NOMO-1 (cell line): ENCODE measurements at regions not wholly inside any gene's neighbourhood (a gene's known extent, or its start where the extent isn't known, plus 50 kb on each side); places are given as distances from the start of the nearest gene placed in this dataset.
"Not testable (repeated sequence)": the region's sequence is repeated elsewhere in the genome, so short reads cannot be mapped to it uniquely, and the experiment has no call there.

ENCODE experiments used
- DNase-seq, 2 experiments: peaks; one replicate each; lab custom pipeline; 2025; ENCODE audit not compliant: unreplicated experiment in 2 of 2; lab: John Stamatoyannopoulos, UW

DNA sequence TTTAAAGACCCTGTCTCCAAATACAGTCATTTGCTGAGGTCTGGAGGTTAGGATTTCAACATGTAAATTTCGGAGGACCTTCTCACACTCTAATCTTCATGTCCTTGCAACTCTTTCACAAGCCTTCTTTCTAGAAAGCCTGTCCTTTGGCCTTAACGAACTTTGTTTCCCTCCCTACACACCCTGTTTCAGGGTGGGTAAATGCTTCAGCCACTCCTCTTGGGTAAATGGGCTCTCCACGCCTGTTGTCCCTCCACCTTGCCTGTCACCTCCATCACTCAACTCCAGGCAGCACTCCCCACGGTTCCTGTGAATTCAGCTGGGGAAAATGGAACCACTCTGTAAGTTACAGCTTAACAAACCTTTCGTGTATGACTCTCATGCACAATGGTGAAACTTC, 84.0 kb upstream of the COG2 start:
- no peak for DNase-seq

DNA sequence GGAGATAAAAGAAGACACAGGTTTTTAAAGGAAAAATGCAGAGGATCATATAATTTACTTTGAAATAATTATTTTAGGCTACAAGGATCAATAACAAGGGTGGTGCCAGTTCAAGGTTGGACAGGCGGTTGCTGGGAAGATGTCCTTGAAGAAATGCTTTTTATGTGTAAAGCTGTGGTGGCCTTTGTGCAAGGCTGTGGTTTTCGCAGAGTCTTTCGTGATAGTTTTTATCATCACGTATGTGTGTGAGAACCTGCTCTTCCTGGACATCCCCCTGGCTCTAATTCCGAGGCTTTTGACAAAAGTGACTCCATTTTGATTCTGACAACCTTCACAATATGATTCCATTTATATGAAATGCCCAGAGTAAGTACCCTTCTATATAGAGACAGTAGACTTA, 85.8 kb upstream of the COG2 start:
- DNase-seq = no peak

- no peak for DNase-seq
Observed at GRCh38 chr1:230555814-230556213, 86.5 kb upstream of the COG2 start.

DNA sequence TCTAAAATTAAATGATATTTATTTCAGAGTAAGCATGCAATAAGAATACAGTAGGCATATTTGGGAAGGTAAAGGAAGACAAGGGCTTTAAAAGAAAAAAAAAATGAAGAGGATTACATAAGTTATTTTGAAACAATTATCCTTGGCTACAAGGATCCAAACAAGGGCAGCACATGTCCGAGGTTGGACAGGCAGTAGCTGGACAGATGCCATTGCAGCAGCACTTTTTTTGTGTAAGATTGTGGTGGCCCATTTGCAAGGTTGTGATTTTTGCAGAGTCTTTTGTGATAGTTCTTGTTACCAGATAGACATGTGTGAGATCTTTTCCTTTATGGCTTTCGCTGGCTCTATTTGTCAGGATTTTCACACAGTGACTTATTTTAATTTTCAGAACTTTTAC, 89.4 kb upstream of the COG2 start:
- no peak for DNase-seq

DNA sequence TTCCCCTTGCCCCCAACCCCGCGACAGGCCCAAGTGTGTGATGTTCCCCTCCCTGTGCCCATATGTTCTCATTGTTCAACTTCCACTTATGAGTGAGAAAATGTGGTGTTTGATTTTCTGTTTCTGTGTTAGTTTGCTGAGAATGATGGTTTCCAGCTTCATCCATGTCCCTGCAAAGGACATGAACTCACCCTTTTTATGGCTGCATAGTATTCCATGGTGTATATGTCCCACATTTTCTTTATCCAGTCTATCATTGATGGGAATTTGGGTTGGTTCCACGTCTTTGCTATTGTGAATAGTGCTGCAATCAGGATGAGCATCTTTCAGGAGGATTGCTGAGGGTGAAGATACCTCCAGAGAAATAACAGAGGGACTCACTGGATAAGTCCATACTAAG, 91.3 kb upstream of the COG2 start:
- DNase-seq = not testable (repeated sequence)

DNA sequence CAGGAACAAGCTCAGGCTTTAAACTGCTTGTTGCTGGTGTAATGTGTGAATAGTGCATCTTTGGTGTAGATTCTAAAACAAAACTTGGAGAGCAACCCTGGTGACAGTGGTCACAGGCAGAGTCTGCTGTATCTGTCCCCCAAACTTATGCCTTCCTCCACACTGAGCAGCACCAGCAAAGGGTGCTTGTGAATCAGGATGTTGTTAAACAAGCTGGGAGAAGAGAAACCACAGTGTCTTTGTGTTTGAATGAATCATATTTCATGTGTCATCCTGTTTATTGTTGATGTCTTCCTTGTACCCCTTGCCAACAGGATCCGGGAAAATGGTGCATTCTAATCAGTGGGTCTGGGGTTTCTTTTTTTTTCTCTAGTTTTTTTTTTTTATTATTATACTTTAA, 91.9 kb upstream of the COG2 start:
- DNase-seq = no peak

DNA sequence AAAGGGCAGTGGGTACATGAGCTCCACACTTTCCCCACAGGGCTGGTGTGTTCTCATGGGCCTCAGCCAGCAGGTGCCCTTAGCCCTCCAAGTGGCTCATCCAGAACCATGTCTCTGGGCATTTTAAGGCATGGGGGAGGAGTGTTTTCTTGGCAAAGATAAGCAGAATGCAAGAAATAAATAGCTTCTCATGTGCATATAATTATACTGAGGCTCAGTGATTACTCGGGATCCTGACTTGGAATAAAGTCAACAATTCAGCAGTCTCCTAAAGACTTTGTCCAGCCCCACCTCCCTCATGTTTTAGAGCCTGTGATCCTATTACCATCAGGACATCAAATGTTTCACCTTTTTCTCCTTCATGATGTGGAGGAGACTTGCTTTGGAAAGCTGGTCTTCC, 92.7 kb upstream of the COG2 start:
- DNase-seq = no peak

DNA sequence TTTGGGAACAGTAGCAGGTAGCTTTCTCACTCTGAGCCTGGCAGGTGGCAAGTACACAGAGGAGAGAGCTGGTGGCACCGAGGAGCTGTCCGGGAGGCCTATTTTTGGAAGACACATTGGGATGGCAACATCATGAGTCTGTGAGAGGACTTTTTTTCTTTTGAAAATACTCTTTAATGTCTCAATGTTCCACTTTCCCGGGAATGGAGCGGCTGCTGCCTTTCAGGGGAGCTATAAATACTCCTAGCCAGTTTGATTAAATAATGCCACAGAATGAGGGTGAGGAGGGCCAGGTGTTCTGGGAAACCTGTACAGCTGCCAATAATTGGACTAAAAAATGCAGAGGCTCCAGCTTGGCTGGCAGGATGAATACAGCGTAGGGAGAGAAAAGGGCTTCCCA, 93.3 kb upstream of the COG2 start:
- DNase-seq = no peak

- DNase-seq = no peak
Observed at GRCh38 chr1:230548357-230548756, 93.9 kb upstream of the COG2 start.

DNA sequence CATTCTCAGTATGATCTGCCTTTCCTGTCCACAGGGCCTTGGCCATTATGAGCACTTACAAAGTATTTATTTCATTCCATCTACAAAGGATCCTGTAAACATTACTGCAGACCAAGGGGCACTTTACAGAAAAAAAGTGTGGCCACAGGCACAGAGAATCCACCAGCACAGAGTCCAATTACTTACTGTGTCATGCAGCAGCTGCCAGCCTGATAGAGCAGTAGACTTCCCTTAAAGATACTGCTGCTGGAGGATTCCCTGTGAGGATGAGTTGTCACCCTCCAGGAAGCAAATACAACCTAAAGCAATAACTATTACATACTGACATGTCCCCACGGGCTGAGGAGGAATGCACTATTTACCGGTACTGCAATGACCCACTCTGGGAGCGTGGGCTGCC, 97.1 kb upstream of the COG2 start:
- DNase-seq = no peak

DNA sequence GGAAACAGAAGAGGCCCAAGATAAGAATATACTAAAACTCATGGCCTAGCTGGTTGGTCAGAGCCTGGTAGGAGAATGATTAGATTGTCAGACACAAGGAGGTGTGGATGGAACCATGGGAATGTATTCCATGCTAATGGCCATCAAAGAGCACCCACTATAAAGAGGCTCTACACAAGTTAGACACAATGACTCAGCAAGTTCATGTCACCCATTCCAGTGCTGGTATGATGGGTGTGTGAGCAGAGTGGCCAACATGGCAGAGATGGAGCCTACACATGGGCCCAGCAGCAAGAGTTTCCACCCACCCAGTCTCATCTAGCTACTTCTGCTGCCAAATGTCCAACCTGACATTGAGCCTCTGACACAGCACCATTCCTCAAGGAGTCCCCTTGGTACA, 97.5 kb upstream of the COG2 start:
- DNase-seq = no peak

DNA sequence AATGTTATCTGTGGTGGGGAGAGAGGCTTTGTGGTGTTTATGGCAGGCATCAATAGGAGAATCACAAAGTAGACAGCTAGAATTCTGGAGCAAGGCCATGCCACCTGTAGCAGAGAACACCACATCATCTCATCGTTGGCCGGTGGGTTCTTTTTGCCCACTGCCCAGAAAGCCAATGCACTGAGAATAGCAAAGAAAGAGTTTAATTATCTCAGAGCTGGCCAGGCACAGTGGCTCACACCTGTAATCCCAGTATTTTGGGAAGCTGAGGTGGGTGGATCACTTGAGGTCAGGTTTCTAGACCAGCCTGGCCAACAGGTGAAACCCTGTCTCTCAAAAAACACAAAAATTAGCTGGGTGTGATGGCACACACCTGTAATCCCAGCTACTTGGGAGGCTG, 99.2 kb upstream of the COG2 start:
- DNase-seq = no peak

GRCh38 chr1:230542681-230543080, 99.6 kb upstream of the COG2 start:
- DNase-seq = no peak

DNA sequence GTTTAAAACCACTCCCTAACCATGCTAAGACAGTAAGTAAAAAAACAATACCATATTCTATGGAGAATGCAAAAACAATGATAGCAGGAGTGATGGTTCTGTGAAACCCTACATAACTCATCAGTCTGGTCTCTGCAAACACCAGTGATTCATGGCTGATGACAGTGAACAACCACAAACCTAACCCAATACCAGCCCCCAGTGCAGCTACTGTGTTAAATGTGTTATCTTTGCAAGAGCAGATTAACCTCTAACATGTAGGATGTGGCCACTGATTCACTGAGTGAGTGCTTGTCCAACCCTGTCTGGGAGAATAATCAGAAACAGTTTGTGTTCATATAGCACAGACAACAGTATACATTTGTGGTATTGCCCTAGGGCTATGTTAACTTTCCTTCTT, 100.2 kb upstream of the COG2 start:
- DNase-seq = no peak

DNA sequence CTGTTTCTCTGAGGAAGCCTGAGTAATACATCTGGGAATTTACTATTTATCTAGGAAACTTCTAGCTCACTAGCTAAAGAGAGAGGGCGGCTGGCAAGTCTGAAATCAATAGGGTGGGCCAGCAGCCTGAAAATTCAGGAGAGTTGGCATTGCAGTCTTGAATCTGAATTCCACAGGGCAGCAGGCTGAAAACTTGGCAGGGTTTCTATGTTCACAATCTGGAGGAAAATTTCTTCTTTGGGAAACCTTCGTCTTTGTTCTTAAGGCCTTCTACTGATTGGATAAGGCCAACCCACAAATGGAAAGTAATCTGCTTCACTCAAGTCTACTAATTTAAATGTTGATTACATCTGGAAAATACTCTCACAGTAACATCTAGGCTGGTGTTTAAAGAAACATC, 101.0 kb upstream of the COG2 start:
- DNase-seq = no peak

DNA sequence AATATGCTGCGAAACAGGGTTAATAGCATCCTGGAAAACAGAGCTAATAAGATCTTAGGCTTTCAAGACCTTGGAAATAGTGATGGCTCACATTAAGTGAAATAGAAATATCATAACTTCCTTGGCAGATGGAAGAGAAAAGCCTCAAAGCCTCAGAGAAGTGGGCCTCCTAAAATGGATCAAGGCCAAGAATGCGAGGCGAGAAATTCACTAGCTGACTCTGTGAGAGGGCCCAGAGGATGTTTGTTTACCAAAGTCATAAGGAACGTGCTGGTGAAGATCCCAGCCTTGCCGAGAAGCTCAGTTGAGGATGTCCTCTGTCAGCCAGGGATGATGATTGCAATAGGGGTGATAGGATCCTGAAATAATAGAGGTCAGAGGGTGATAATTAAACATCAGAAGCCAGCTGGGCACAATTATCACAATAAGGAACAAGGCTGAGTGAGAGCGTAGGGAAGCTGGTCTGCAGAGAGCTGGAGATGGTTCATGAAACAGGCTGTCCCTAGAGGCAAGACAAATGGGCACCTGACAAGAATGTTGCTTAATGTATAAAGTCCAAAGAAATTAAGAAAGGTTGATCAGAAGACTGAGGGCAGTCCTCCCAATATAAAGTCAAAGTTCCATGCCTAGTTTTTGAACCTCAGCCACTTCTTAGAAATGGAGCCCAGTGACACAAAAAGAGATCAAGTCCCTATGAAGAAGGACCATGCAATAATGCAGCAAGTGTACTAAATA, 101.7 kb upstream of the COG2 start:
- no peak for DNase-seq

DNA sequence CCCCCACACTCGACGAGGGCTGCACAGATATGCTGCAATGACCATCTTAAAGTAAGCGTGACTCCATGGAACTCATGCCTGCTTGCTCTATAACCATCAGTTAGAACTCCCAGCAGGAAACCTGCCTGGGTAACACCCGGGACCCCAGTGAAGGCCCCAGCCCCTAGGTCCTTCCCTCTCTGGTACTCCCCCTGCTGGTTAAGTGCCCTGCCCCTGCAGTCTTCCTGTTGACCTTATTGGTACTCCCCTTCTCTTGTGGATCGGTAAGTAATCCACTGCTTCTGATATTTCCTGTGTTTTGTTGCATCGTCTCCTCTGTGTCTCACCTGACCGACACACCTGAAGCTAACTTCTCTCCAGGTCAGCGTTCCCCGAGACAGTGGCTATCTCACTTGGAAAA, 104.8 kb upstream of the COG2 start:
- DNase-seq = no peak

GRCh38 chr1:230536641-230537155, 105.6 kb upstream of the COG2 start:
- DNase-seq = no peak

GRCh38 chr1:230534224-230534623, 108.1 kb upstream of the COG2 start:
- DNase-seq = no peak

- DNase-seq = no peak
Observed at GRCh38 chr1:230531103-230531502, 105.0 kb upstream of the PGBD5 start.

DNA sequence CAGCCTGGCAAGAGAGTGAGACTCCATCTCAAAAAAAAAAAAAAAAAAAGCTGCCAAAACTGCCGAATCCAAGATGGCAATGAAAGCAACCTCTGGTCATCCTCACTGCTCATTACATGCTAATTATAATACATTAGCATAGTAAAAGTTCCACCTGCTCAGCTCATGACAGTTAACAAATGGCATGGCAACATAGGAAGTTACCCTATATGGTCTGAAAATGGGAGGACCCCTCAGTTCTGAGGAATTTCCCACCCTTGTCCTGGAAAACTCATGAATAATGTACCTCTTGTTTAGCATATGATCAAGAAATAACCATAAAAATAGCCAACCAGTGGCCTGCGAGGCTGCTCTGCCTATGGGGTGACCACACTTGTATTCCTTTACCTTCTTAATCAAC, 93.1 kb upstream of the PGBD5 start:
- DNase-seq = no peak

DNA sequence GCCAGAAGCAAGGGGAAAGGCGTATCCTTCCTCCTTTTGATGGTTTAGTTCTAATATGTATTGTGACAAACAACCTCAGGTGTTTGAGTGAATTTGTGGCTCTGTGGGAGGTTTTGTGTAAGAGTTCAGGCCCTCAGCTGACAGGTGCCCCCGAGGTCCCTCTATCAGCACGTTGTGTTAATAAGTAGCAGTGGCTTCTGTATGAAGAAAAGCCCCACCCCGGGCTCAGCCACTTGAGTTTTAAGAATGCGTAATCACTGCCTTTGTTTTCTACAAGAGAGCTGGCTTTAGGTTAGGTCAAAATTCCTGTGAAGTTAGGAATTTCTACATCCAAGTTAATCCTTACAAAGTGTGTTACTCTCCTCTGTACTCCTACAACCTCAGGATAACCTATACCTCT, 92.4 kb upstream of the PGBD5 start:
- no peak for DNase-seq

GRCh38 chr1:230517786-230518185, 91.7 kb upstream of the PGBD5 start:
- no peak for DNase-seq
